K562 (cell line): ENCODE measurements at regions not wholly inside any gene's neighbourhood (a gene's known extent, or its start where the extent isn't known, plus 50 kb on each side); places are given as distances from the start of the nearest gene placed in this dataset.

Source experiments
- ATAC-seq: fragments of 200-7000 bp; cut with Tn5 transposase; 3 replicates; pipeline ENCODE4 v1.9.1; 2020; ENCODE audit warnings: moderate library complexity
- BruUV-seq: library from RNA; stranded (reverse); fragments of 400-500 nt; replicated peaks from 2 replicates; lab custom pipeline; 2021; lab: Mats Ljungman, UMichigan
- CTCF ChIA-PET: fragments of 300-600 bp; formaldehyde crosslinking; extraction: SDS; loops from one replicate; lab custom pipeline; 2021; ENCODE audit warnings: low intra/inter-chr PET ratio; lab: Yijun Ruan, JAX
- POLR2A ChIA-PET: fragments of 300-600, 350-650 bp; sonication (Branson Sonifier 250); formaldehyde crosslinking; extraction: SDS; loops from one replicate; lab custom pipeline; 2021; ENCODE audit warnings: antibody characterized with exemption, inconsistent platforms; lab: Yijun Ruan, JAX
- DNase-seq, 4 experiments: peaks; one replicate each; pipeline versions ENCODE4 v3.0.0 to v3.0.0-alpha.2; 2011 to 2018; ENCODE audit warnings: low spot score in 3 of 4, mixed read lengths in 3 of 4; ENCODE audit errors: extremely low read depth in 1 of 4
- FAIRE-seq: peaks from 2 replicates; lab custom pipeline; 2011; peaks lifted over from hg19 to GRCh38; lab: Jason Lieb, UNC
- H2AFZ ChIP-seq: 2 replicates; pipeline ENCODE4 v1.6.0; 2011; ENCODE audit warnings: low read depth, low read length, control low read depth, inconsistent platforms
- H3K27ac ChIP-seq: fragments of 200-600 bp; 3 replicates; pipeline ENCODE4 v1.8.0; 2011; ENCODE audit warnings: low read depth, mild to moderate bottlenecking, control low read depth, inconsistent platforms, low read length, moderate library complexity, mixed read lengths; ENCODE audit errors: extremely low read depth
- H3K27me3 ChIP-seq, 2 experiments: fragments of 300-600 bp in 1 of 2; 2 replicates in 1 of 2; 3 replicates in 1 of 2; pipeline versions ENCODE4 v1.6.0 to v1.8.0; 2011; ENCODE audit warnings: inconsistent platforms in 2 of 2, low read length in 2 of 2, mild to moderate bottlenecking in 1 of 2, mixed read lengths in 1 of 2, moderate library complexity in 1 of 2; ENCODE audit not compliant: control insufficient read depth in 2 of 2, insufficient read depth in 2 of 2
- H3K36me3 ChIP-seq: fragments of 300-600 bp; 3 replicates; pipeline ENCODE4 v1.8.0; 2011; ENCODE audit warnings: mild to moderate bottlenecking, low read length, inconsistent platforms; ENCODE audit not compliant: control insufficient read depth, insufficient read depth
- H3K4me1 ChIP-seq, 2 experiments: fragments of 200-600 bp in 1 of 2; replicated peaks in 1 of 2; 2 replicates in 1 of 2; 3 replicates in 1 of 2; pipeline versions ENCODE4 v1.5.1 to v1.8.0; 2011; ENCODE audit warnings: inconsistent platforms in 2 of 2, low read length in 2 of 2, mild to moderate bottlenecking in 1 of 2, mixed read lengths in 1 of 2, moderate library complexity in 1 of 2; ENCODE audit not compliant: control insufficient read depth in 2 of 2, insufficient read depth in 2 of 2
- H3K4me2 ChIP-seq: 2 replicates; pipeline ENCODE4 v1.6.1; 2011; ENCODE audit warnings: low read length, control low read depth, inconsistent platforms, mixed read lengths; ENCODE audit not compliant: insufficient read depth
- H3K4me3 ChIP-seq: fragments of 200-600 bp; sonication (generic), shearing (Covaris generic); 2 replicates; pipeline ENCODE4 v1.5.1; 2016; ENCODE audit warnings: control low read depth, inconsistent platforms
- H3K79me2 ChIP-seq: fragments of 200-600 bp; 3 replicates; pipeline ENCODE4 v1.8.0; 2011; ENCODE audit warnings: low read length, inconsistent platforms; ENCODE audit not compliant: control insufficient read depth, insufficient read depth
- H3K9ac ChIP-seq, 2 experiments: 2 replicates each; pipeline versions ENCODE4 v1.6.0 to v1.6.1; 2011; ENCODE audit warnings: low read depth in 2 of 2, low read length in 2 of 2, control low read depth in 1 of 2, inconsistent platforms in 1 of 2, mild to moderate bottlenecking in 1 of 2, mixed read lengths in 1 of 2; ENCODE audit not compliant: insufficient read depth in 1 of 2
- H3K9me1 ChIP-seq: one replicate; pipeline ENCODE4 v1.6.0; 2011; ENCODE audit warnings: inconsistent platforms, mild to moderate bottlenecking, low read length, moderate library complexity; ENCODE audit not compliant: control insufficient read depth, insufficient read depth
- H3K9me3 ChIP-seq: replicated peaks from 2 replicates; pipeline ENCODE4 v1.5.1; 2011; ENCODE audit warnings: low read depth, low read length, inconsistent platforms; ENCODE audit not compliant: control insufficient read depth, insufficient read depth
- H4K20me1 ChIP-seq: replicated peaks from 2 replicates; pipeline ENCODE4 v1.6.1; 2011; ENCODE audit warnings: low read length, inconsistent platforms, mixed read lengths; ENCODE audit not compliant: control insufficient read depth, insufficient read depth
- ASH1L ChIP-seq: fragments of 450-650 bp; IDR thresholded peaks from 2 replicates; pipeline ENCODE4 v1.6.1; 2018; ENCODE audit warnings: borderline replicate concordance, mild to moderate bottlenecking, low read depth; ENCODE audit not compliant: partially characterized antibody
- ETS2 ChIP-seq: IDR thresholded peaks from 2 replicates; pipeline ENCODE4 v1.6.1; 2016; ENCODE audit warnings: borderline replicate concordance, missing genetic modification characterization, mild to moderate bottlenecking, moderate library complexity, missing compliant biosample characterization; ENCODE audit not compliant: poor library complexity, severe bottlenecking
- FOXA1 ChIP-seq: fragments of 450-650 bp; IDR thresholded peaks from 2 replicates; pipeline ENCODE4 v1.6.1; 2016; ENCODE audit warnings: mild to moderate bottlenecking, borderline replicate concordance
- NR1H2 ChIP-seq: sonication (generic); formaldehyde crosslinking; IDR thresholded peaks from 2 replicates; pipeline ENCODE4 v1.4.0; 2020; ENCODE audit warnings: mild to moderate bottlenecking, missing genetic modification reagents
- SRSF3 ChIP-seq: fragments of 200-400 bp; formaldehyde crosslinking; IDR thresholded peaks from 2 replicates; pipeline ENCODE4 v1.6.1; 2016; ENCODE audit warnings: mild to moderate bottlenecking, low read length, moderate library complexity; ENCODE audit not compliant: insufficient read depth
- ZBTB9 ChIP-seq: fragments of 450-650 bp; formaldehyde crosslinking; IDR thresholded peaks from 2 replicates; pipeline ENCODE4 v1.4.0; 2020; ENCODE audit warnings: mild to moderate bottlenecking, moderate library complexity
- ZNF197 ChIP-seq: fragments of 200-800 bp; sonication (Bioruptor generic); IDR thresholded peaks from 2 replicates; pipeline ENCODE4 v1.6.1; 2016; ENCODE audit warnings: low read depth, missing genetic modification characterization, missing compliant biosample characterization
- ZNF311 ChIP-seq: fragments of 250-450 bp; sonication (Bioruptor Pico); IDR thresholded peaks from 2 replicates; pipeline ENCODE4 v1.4.0; 2020; ENCODE audit warnings: mild to moderate bottlenecking, moderate library complexity
- WGBS: fragments of 100-300 bp; shearing (Covaris generic); methylation state at CpG from one replicate; pipeline ENCODE4 v1.1.6; 2016; ENCODE audit warnings: low coverage, mixed read lengths; ENCODE audit not compliant: insufficient coverage; ENCODE audit errors: missing lambda C conversion rate; 5-methylcytosine and 5-hydroxymethylcytosine counted together
- in situ Hi-C: fragments of 300-500 bp; cut with MboI; formaldehyde crosslinking; loops from 4 replicates; pipeline ENCODE4 v1.15.0; 2018; ENCODE audit warnings: inconsistent platforms, mixed read lengths
- intact Hi-C: fragments of 100-400 bp; cut with micrococcal nuclease; formaldehyde crosslinking; loops from 2 replicates; pipeline ENCODE4 v1.14.2; 2022

DNA sequence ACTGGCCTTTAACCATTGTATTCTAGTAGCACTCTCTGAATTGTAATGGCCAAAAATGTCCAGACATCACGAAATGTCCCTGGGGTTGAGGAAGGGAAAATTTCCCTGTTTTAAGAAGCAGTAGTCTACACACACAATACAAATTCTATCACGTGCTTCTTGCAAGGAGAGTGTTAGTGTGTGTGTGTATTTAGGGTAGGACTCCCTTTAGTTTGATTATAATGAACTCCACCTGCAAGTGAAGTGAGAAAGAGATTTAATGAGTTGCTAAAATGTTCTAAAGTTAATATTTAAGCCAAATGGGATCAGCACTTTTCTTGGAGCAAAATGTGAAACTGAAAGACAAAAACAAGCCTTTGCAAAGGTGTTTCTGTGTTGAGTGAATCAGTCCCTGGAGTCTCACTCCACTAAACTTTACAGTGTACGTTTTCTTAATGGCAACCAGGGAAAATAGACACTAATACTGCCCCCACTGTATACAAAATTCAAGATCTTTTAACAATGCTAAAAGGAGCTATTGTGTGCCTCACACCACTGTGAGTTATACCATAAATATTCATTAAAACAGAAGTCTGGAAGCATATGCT, 590.3 kb upstream of the TENM4 start:
- DNase-seq (no peak), FAIRE-seq (no peak)
- H3K4me3 ChIP-seq = no peak overlapping the region
- no peaks in the 10 kb centered on the region for H4K20me1 ChIP-seq
- intact Hi-C loops = no loop called here
- no peaks in the 10 kb centered on the region for H3K9me3 ChIP-seq
- in situ Hi-C loops = no loop called here
- H3K4me1 ChIP-seq = no peaks in the 10 kb centered on the region
- no peak overlapping the region for H3K9ac ChIP-seq
- CTCF ChIA-PET = no interaction called here
- TF ChIP-seq NR1H2 (CRISPR knock-in tag) (no peak), ZNF311 (CRISPR knock-in tag) (no peak), ASH1L (no peak), ETS2 (tag) (no peak), ZBTB9 (CRISPR knock-in tag) (no peak), FOXA1 (no peak), SRSF3 (no peak), ZNF197 (CRISPR knock-in tag) (no peak)
- TF ChIP-seq, all 486 proteins: peak for 0
- no peaks in the 10 kb centered on the region for H3K9me1 ChIP-seq
- H3K4me2 ChIP-seq = no peak overlapping the region
- no peaks in the 10 kb centered on the region for H3K79me2 ChIP-seq
- POLR2A ChIA-PET = no interaction called here
- no TSS peak for BruUV-seq
- H3K36me3 ChIP-seq = no peaks in the 10 kb centered on the region
- H3K27me3 ChIP-seq = no peaks in the 10 kb centered on the region
- 0% methylated on average over 3 of the region's 3 CpGs for WGBS
- H3K27ac ChIP-seq = no peak overlapping the region
- ATAC-seq = no peak
- no peak overlapping the region for H2AFZ ChIP-seq
